HG02798 (cell line): ENCODE measurements at regions not wholly inside any gene's neighbourhood (a gene's known extent, or its start where the extent isn't known, plus 50 kb on each side); places are given as distances from the start of the nearest gene placed in this dataset.

Experiments used
- ATAC-seq: cut with Tn5 transposase; IDR thresholded peaks from one replicate; pipeline ENCODE4 v1.9.1; 2021; ENCODE audit warnings: mild to moderate bottlenecking; ENCODE audit not compliant: unreplicated experiment, poor library complexity

DNA sequence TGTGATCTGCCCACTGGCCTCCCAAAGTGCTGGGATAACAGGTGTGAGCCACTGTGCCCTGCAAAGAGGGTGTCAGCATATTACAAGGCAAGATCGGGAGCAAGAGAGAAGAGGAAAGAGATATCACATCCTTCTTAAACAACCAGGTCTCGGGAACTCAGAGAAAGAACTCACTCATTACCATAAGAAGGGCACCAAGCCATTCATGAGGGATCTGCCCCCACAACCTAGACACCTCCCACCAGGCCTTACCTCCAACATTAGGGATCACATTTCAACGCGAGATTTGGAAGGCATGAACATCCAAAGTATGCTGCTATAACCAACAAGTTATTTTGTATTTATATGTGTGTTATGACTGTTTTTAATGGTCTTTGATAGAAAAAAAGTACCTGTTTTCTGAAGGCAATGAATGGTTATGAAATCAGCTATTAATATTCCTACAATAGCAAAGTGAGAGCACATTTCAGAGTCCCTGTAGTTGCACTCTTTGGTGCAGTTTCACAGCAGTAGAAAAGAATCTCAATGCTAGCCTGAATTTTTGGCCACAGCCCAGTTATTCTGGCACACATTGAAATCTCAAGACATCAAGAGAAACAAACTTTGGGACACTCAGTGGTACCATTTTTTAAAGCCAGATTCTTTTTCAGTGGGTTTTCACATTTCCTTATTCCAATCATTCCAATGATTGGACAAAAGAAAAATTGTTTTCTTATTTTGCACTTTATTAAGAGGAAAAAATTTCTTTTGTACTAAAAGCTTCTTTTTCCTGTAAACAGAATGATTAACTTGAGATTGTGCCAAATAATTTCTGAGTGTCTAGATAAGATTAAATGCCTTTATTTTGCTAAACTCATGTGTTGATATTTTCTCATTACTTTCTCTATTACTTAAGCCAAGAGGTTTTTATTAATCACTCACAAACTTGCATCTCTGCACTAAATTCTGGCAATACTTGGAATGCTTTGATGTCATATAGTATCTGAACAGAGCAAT, 582.6 kb upstream of the ATP2B1 start:
- no peak for ATAC-seq

DNA sequence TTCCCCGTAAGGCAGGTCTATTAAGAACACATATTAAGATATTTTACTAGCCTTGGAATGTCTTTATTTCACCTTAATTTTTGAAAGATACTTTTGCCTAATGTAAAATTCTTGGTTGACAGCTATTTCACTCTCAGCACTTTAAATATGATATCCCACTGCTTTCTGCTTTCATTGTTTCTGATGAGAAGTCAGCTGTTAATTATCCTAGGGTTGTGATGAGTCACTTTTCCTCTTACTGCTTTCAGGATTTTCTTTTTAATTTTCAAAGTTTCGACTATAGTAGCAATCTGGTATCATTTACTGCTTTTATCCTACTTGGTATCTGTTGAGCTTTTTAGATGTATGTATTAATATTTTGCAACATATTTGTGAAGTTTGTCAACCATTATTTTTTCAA, 578.9 kb upstream of the ATP2B1 start:
- ATAC-seq = no peak

DNA sequence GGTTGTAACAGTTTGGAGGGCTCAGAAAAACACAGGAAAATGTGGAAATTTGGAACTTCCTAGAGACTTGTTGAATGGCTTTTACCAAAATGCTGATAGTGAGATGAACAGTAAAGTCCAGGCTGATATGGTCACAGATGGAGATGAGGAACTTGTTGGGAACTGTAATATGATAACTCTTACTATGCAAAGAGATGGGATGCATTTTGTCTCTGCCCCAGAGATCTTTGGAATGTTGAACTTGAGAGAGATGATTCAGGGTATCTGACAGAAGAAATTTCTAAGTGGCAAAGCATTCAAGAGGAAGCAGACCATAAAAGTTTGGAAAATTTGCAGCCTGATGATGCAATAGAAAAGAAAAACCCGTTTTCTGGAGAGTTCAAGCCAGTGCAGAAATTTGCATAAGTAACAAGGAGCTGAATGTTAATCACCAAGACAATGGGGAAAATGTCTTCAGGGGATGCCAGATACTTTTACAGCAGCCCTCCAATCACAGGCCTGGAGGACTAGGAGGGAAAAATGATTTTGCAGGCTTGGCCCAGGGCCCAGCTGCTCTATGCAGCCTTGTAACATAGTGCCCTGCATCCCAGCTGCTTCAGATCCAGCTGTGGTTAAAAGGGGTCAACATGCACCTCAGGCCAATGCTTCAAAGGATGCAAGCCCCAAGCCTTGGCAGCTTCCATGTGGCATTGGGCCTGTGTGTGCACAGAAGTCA, 572.7 kb upstream of the ATP2B1 start:
- no peak for ATAC-seq

DNA sequence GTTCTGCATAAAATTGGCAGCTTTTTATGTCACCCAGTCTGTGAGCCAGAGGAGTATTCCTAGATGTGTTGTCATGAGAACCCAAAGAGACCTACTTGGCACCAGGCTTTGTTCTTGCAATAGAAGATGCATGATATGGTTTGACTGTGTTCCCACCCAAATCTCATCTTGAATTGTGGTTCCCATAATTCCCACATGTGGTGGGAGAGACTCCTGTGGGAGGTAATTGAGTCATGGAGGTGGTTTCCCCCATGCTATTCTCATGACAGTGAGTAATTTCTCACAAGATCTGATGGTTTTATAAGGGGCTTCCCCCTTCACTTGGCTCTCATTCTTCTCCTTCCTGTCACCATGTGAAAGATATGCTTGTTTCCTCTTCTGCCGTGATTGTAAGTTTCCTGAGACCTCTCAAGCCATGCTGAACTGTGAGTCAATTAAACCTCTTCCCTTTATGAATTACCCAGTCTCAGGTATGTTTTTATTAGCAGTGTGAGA, 572.0 kb upstream of the ATP2B1 start:
- ATAC-seq = peak; percentile 50

GRCh38 chr12:90280033-90280432, 571.4 kb upstream of the ATP2B1 start:
- no peak for ATAC-seq

- no peak for ATAC-seq
Observed at GRCh38 chr12:90275088-90275487, 566.5 kb upstream of the ATP2B1 start.

DNA sequence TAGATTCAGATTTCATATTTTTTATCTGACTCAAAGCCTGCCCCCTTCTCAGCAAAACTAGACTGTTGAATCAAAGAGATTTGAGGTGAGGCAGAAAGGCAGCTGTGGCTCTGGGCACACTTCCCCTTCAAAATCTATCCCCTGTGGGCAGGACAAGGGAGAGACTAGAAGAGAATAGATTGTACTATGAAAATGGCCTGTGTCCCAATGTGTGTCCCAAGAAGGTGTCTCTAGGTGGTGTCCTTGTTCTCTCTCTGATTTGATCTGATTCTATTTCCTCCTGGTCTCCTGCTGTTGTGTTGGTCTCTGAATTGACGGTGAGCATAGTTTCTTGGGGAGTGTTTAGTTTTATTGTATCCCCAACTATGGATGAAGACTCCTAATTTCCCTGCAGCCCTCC, 565.8 kb upstream of the ATP2B1 start:
- ATAC-seq = no peak

GRCh38 chr12:90268574-90268973, 559.9 kb upstream of the ATP2B1 start:
- ATAC-seq = peak; percentile 63

- no peak for ATAC-seq
Observed at GRCh38 chr12:90262251-90262650, 553.6 kb upstream of the ATP2B1 start.

DNA sequence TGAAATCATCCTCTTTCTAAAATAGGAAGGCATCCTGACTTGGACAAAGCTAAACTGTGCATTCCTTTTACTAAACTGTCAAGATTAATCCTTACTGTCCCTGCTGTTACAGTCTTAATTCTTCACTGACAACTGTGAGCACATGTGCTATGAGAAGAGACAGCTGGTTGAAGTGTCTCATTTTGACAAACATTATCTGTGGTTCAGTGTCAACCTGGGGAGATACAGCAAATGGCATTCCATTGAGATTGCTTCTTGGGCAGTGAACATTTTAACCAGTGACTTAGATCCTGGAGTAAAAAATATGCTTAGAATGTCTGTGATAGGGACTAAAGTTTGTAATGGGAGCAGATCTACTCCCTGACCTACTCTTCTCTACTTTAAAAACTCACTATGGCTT, 552.6 kb upstream of the ATP2B1 start:
- no peak for ATAC-seq

- ATAC-seq = no peak
Observed at GRCh38 chr12:90260136-90260535, 551.5 kb upstream of the ATP2B1 start.

DNA sequence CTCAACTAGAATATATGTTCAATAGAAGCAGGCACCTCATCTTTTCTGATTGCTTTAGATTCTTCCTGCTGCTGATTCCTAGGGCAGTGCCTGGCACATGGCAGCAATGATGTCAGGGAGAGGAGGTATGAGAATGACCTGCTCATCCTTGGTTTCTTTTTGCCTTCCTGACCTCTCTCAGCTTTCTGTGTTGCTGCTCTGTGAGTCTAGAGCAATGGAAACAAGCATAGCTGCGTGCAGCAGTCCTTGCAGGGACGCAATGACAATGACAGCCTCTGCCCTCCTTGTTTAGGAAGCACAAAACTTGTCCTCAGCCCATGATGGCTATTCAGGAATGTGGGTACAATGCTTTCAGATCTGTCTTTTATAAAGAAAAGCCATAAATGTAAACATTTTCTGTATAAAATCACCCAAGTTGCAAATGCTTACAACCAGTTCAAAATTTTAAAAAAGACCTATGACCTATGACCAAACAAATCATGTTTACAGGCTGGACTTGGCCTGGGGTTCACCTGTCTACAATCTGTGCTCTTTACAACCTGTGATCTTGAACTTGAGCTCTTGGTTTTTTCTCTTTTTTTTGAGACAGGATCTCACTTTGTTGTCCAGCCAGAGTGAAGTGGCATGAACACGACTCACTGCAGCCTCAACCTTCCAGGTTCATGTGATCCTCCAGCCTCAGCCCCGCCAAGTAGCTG, 549.4 kb upstream of the ATP2B1 start:
- ATAC-seq = no peak

DNA sequence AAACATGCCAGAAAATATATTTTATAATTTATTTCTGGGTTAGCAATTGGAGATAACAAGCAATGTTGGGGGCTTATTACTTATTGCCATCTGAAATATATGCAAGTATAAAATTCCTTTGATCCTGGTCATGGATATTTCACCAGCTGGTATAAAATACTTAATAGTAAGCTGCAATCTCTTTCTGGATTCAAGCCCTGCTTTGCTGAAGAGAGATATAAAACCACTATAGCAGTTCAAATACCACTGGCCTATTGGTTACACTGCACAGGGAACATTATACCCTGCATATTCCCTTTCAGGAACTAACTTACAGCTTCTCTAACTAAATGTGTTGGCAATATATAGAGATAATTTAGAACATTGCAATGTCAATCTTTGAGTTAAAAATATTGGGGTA, 546.2 kb upstream of the ATP2B1 start:
- ATAC-seq = no peak

GRCh38 chr12:90253674-90254181, 545.1 kb upstream of the ATP2B1 start:
- ATAC-seq = peak; percentile 100

GRCh38 chr12:90253136-90253535, 544.5 kb upstream of the ATP2B1 start:
- ATAC-seq = no peak

DNA sequence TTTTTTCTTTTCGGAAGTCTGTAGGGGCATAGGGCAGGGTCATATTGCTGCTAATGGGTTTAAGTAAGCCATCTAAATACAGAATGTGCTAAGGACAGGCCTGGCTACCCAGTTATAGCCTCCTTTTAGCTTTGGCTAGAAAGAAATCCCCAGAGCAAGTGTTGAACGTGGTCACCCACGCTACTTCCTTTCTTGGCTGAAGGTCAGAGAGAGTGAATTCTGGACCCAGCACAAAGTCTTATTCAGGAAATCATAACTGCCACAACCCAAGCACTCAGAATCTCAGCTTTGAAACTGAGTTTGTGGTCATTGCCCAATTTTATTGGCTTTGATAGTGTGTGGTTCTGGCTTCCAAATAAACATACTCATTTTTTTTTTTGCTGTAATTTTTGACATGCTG, 542.1 kb upstream of the ATP2B1 start:
- ATAC-seq = no peak

DNA sequence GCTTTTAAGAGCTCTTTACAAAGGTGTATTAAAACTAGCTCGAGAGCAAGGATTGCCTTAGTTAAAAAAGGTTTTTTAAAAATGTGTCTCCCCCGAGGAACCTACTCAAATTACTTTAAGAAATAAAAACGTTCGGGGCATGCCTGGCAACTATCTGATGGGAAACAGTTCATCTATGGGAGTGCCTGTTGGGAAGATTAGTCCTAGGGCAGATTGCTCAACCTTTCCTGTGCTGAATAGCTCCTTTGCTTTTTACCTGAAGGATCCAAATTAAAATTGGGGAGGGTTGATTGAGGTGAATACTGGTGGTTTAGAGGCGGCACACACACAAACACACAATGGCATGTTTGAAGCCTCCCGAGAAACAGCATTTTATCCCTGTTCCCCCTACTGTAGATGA, 541.4 kb upstream of the ATP2B1 start:
- no peak for ATAC-seq

GRCh38 chr12:90246688-90247087, 538.0 kb upstream of the ATP2B1 start:
- no peak for ATAC-seq

DNA sequence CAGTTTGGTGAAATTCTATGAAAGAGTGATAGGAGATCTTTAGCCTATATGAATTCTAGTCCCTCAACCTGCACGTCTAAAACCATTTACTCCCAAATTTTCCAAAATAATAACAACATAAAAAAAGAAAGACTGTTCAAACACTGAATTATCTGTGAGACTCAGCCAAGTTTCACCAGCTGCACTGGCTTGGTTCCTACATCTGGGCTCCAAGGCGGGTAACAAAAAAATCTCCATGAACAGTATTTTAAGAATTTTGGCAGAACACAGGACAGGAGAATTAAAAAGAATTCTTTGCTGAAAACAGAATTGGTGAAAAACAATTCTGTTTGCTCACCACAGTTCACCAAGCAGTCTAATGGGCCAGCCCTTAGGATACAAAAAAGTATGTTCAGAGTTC, 536.8 kb upstream of the ATP2B1 start:
- no peak for ATAC-seq

DNA sequence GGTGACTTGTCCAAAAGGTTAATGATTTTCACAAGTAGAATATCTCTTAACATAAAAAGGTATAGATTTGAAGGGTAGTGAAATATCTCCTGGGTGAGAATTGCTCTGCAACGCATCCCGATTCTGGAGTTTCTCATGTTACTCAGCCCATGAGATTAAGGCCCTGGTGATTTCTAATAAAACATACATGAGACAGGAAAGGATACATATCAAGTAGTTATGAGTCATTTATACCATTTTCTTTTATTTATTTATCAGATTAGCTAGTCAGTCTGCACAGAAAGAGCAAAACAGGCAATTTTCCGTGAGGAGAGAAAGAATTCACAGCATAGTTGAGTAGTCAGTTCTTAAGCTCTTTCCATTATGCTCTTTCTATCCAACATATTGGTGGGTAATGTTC, 535.6 kb upstream of the ATP2B1 start:
- no peak for ATAC-seq

GRCh38 chr12:90243211-90243610, 534.6 kb upstream of the ATP2B1 start:
- ATAC-seq = no peak
